A549 (cell line): ENCODE measurements at regions not wholly inside any gene's neighbourhood (a gene's known extent, or its start where the extent isn't known, plus 50 kb on each side); places are given as distances from the start of the nearest gene placed in this dataset.

Experiments
- ATAC-seq, 2 experiments: fragments of 200-7000 bp in 1 of 2; fragments of >200 bp in 1 of 2; cut with Nextera tagmentation in 1 of 2; cut with Tn5 transposase in 1 of 2; 3 replicates each; pipeline versions ENCODE4 v1.8.0 to v1.9.1; 2018 to 2020; ENCODE audit warnings: mild to moderate bottlenecking in 1 of 2, moderate library complexity in 1 of 2
- CTCF ChIA-PET: fragments of 300-600 bp; sonication (Branson Sonifier 250); formaldehyde crosslinking; extraction: SDS; loops from one replicate; lab custom pipeline; 2021; ENCODE audit warnings: antibody characterized with exemption, inconsistent platforms; lab: Yijun Ruan, JAX
- POLR2A ChIA-PET: fragments of 350-600 bp; formaldehyde crosslinking; extraction: SDS; loops from one replicate; lab custom pipeline; 2021; ENCODE audit warnings: antibody characterized with exemption, inconsistent platforms; lab: Yijun Ruan, JAX
- DNase-seq, 2 experiments: peaks; one replicate each; pipeline versions ENCODE4 v3.0.0 to v3.0.0-alpha.2; 2011 to 2016; ENCODE audit warnings: low read depth in 1 of 2, low spot score in 1 of 2
- FAIRE-seq: peaks from 2 replicates; lab custom pipeline; 2011; peaks lifted over from hg19 to GRCh38; lab: Jason Lieb, UNC
- H3K27ac ChIP-seq, 2 experiments: fragments of >200 bp; sonication (Bioruptor Twin); formaldehyde crosslinking; 3 replicates each; pipeline ENCODE4 v1.5.1; 2016 to 2017
- H3K4me1 ChIP-seq: fragments of >200 bp; sonication (Bioruptor Twin); formaldehyde crosslinking; 3 replicates; pipeline ENCODE4 v1.6.1; 2016
- H3K4me2 ChIP-seq: fragments of >200 bp; sonication (Bioruptor Twin); formaldehyde crosslinking; 3 replicates; pipeline ENCODE4 v1.6.1; 2016
- H3K4me3 ChIP-seq: fragments of >200 bp; sonication (Bioruptor Twin); formaldehyde crosslinking; 3 replicates; pipeline ENCODE4 v1.5.1; 2016
- H3K9me3 ChIP-seq: fragments of >200 bp; sonication (Bioruptor Twin); formaldehyde crosslinking; 3 replicates; pipeline ENCODE4 v1.6.1; 2016
- BCL3 ChIP-seq: fragments of >200 bp; sonication (Bioruptor Twin); formaldehyde crosslinking; IDR thresholded peaks from 3 replicates; pipeline ENCODE4 v1.6.1; 2016
- EHF ChIP-seq: fragments of 250-450 bp; sonication (Bioruptor Pico); IDR thresholded peaks from 2 replicates; pipeline ENCODE4 v1.5.0; 2020; ENCODE audit warnings: mild to moderate bottlenecking
- EP300 ChIP-seq, 2 experiments: fragments of >200 bp; sonication (Bioruptor Twin); formaldehyde crosslinking; IDR thresholded peaks; 2 replicates in 1 of 2; 3 replicates in 1 of 2; pipeline ENCODE4 v1.6.1; 2016 to 2017
- HEYL ChIP-seq: fragments of 250-450 bp; sonication (Bioruptor Pico); IDR thresholded peaks from 2 replicates; pipeline ENCODE4 v1.8.0; 2021; ENCODE audit warnings: mild to moderate bottlenecking, moderate library complexity
- HOXA7 ChIP-seq: fragments of 250-450 bp; sonication (Bioruptor Pico); IDR thresholded peaks from 2 replicates; pipeline ENCODE4 v1.5.0; 2020; ENCODE audit warnings: mild to moderate bottlenecking, moderate library complexity
- HOXB13 ChIP-seq: fragments of 250-450 bp; sonication (Bioruptor Pico); IDR thresholded peaks from 2 replicates; pipeline ENCODE4 v1.5.0; 2020; ENCODE audit warnings: low read depth, mild to moderate bottlenecking, moderate library complexity
- HOXB5 ChIP-seq: fragments of 250-450 bp; sonication (Bioruptor Pico); IDR thresholded peaks from 2 replicates; pipeline ENCODE4 v1.5.0; 2020; ENCODE audit warnings: mild to moderate bottlenecking, moderate library complexity
- KDM5A ChIP-seq: fragments of 200-600 bp; sonication (generic); IDR thresholded peaks from 2 replicates; pipeline ENCODE4 v1.6.1; 2016; ENCODE audit warnings: antibody characterized with exemption, mild to moderate bottlenecking
- NPAS2 ChIP-seq: fragments of 250-450 bp; sonication (Bioruptor Pico); IDR thresholded peaks from 2 replicates; pipeline ENCODE4 v1.8.0; 2022; ENCODE audit warnings: mild to moderate bottlenecking, moderate library complexity, borderline replicate concordance
- NR3C1 ChIP-seq: fragments of >200 bp; sonication (Bioruptor Twin); formaldehyde crosslinking; IDR thresholded peaks from 3 replicates; pipeline ENCODE4 v1.6.1; 2017
- POLR2A ChIP-seq: IDR thresholded peaks from 2 replicates; pipeline ENCODE4 v1.6.1; 2012; ENCODE audit warnings: mild to moderate bottlenecking, low read length
- RARB ChIP-seq: fragments of 250-450 bp; sonication (Bioruptor Pico); IDR thresholded peaks from 2 replicates; pipeline ENCODE4 v1.8.0; 2021; ENCODE audit warnings: mild to moderate bottlenecking, moderate library complexity
- RCOR1 ChIP-seq: fragments of 150-350 bp; IDR thresholded peaks from 2 replicates; pipeline ENCODE4 v1.6.1; 2014; ENCODE audit warnings: antibody characterized with exemption, low read length, low read depth
- ZNF302 ChIP-seq: fragments of 250-450 bp; sonication (Bioruptor Pico); IDR thresholded peaks from 2 replicates; pipeline ENCODE4 v1.9.0; 2021; ENCODE audit warnings: inconsistent platforms, mild to moderate bottlenecking, moderate library complexity
- WGBS: methylation state at CpG from one replicate; pipeline ENCODE4 v1.1.6; 2017; ENCODE audit errors: missing lambda C conversion rate; 5-methylcytosine and 5-hydroxymethylcytosine counted together
- TF ChIP-seq, protein P1 (sequence below): fragments of >200 bp; sonication (Bioruptor Twin); formaldehyde crosslinking; IDR thresholded peaks from 3 replicates; pipeline ENCODE4 v1.5.1; 2016
- TF ChIP-seq, protein P2 (sequence below): fragments of 250-450 bp; sonication (Bioruptor Pico); IDR thresholded peaks from 2 replicates; pipeline ENCODE4 v1.5.0; 2021; ENCODE audit warnings: mild to moderate bottlenecking, moderate library complexity, borderline replicate concordance

GRCh38 chr2:107622741-107623310 is 203.9 kb upstream of the RGPD4 start:
- Histone ChIP-seq H3K4me3 (no peak overlapping the region), H3K9me3 (peaks cover 10% of the 10 kb centered on the region; the same call in 1 of the 3 replicates), H3K4me2 (no peak overlapping the region), H3K27ac (no peak overlapping the region), H3K4me1 (no peaks in the 10 kb centered on the region)
- TF ChIP-seq EP300 (IDR thresholded peaks at IDR 0.05) (no peak), EHF (CRISPR knock-in tag) (no peak), BCL3 (no peak), POLR2A (no peak), NR3C1 (no peak), HEYL (CRISPR knock-in tag) (no peak), HOXB13 (CRISPR knock-in tag) (no peak)
- TF ChIP-seq, protein P1, sequence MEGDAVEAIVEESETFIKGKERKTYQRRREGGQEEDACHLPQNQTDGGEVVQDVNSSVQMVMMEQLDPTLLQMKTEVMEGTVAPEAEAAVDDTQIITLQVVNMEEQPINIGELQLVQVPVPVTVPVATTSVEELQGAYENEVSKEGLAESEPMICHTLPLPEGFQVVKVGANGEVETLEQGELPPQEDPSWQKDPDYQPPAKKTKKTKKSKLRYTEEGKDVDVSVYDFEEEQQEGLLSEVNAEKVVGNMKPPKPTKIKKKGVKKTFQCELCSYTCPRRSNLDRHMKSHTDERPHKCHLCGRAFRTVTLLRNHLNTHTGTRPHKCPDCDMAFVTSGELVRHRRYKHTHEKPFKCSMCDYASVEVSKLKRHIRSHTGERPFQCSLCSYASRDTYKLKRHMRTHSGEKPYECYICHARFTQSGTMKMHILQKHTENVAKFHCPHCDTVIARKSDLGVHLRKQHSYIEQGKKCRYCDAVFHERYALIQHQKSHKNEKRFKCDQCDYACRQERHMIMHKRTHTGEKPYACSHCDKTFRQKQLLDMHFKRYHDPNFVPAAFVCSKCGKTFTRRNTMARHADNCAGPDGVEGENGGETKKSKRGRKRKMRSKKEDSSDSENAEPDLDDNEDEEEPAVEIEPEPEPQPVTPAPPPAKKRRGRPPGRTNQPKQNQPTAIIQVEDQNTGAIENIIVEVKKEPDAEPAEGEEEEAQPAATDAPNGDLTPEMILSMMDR: no peak
- no peak for DNase-seq
- FAIRE-seq: no peak
- no peak for ATAC-seq
- POLR2A ChIA-PET: no interaction called here
- CTCF ChIA-PET: no interaction called here
- 49% methylated on average over 4 of the region's 4 CpGs for WGBS

DNA sequence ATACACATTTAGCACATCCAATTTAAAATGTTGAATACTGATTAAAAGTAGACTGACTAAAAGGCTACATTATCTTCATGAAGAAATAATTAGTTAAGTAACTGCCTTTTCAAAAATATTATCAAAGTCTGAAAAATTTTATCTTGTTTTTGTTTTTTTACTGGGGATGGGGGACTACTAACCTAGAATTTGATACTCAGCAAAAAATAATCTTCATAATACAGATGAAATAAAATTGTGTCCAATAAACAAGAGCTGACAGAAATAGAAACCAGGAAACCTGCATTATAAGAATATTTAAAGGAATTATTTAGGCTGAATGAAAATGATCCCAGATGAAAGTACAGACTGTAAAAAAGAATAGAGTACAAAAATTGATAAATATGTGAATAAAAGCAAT is 200.7 kb upstream of the RGPD4 start:
- CTCF ChIA-PET: no interaction called here
- Histone ChIP-seq H3K27ac (no peak overlapping the region), H3K4me3 (no peak overlapping the region), H3K9me3 (0 out of 3 replicates have a peak, but pooled peaks cover 4% of the 10 kb centered on the region), H3K4me2 (no peak overlapping the region), H3K4me1 (no peaks in the 10 kb centered on the region)
- DNase-seq (no peak), ATAC-seq (no peak), FAIRE-seq (no peak)
- POLR2A ChIA-PET: no interaction called here
- TF ChIP-seq RARB: no peak

- FAIRE-seq (no peak), DNase-seq (no peak), ATAC-seq (no peak)
- H3K4me2 ChIP-seq: no peak overlapping the region
- ChIA-PET CTCF (no interaction called here), POLR2A (no interaction called here)
- H3K4me3 ChIP-seq: no peak overlapping the region
- 8% methylated on average over 1 of the region's 1 CpG for WGBS
- H3K27ac ChIP-seq: no peak overlapping the region
- TF ChIP-seq HOXA7 (no peak), HOXB13 (CRISPR knock-in tag) (no peak), HOXB5 (CRISPR knock-in tag) (no peak), RCOR1 (no peak)
- H3K4me1 ChIP-seq: no peaks in the 10 kb centered on the region
- H3K9me3 ChIP-seq: 0 out of 3 replicates have a peak, but pooled peaks cover 4% of the 10 kb centered on the region
Measured at GRCh38 chr2:107627164-107627563, 199.5 kb upstream of the RGPD4 start.

DNA sequence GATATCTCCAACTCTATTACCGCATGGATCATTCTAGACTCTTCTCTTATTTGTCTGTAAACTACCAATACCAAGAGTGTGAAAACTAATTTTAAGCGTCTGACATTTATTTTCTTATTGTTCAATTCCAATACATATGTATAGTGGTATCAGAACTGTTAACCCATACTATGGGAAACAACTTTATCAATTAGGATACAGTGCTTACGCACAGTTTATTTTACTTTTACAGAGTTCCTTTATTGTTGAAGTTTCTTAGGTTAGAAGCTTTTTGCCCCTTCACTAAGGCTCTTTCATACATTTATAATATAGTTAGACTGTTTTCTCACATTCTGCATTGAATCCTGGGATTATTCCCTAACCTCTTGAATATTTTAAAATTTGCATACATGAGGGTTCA is 198.8 kb upstream of the RGPD4 start:
- ChIA-PET CTCF (no interaction called here), POLR2A (no interaction called here)
- ATAC-seq: no peak
- 63% methylated on average over 3 of the region's 3 CpGs for WGBS
- Histone ChIP-seq H3K4me3 (no peak overlapping the region), H3K4me1 (no peaks in the 10 kb centered on the region)
- TF ChIP-seq KDM5A (no peak), POLR2A (no peak), NPAS2 (CRISPR knock-in tag) (no peak), ZNF302 (CRISPR knock-in tag) (no peak), HOXA7 (no peak)
- TF ChIP-seq, protein P2, sequence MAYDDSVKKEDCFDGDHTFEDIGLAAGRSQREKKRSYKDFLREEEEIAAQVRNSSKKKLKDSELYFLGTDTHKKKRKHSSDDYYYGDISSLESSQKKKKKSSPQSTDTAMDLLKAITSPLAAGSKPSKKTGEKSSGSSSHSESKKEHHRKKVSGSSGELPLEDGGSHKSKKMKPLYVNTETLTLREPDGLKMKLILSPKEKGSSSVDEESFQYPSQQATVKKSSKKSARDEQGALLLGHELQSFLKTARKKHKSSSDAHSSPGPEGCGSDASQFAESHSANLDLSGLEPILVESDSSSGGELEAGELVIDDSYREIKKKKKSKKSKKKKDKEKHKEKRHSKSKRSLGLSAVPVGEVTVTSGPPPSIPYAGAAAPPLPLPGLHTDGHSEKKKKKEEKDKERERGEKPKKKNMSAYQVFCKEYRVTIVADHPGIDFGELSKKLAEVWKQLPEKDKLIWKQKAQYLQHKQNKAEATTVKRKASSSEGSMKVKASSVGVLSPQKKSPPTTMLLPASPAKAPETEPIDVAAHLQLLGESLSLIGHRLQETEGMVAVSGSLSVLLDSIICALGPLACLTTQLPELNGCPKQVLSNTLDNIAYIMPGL (CRISPR knock-in tag): no peak
- TF ChIP-seq, all 56 proteins: peak for 0
- Histone ChIP-seq H3K27ac (no peak overlapping the region), H3K4me2 (no peak overlapping the region), H3K9me3 (peaks cover 7% of the 10 kb centered on the region; the same call in 2 of the 3 replicates)
- no peak for DNase-seq
- FAIRE-seq: no peak
